GM12878 (cell line): ENCODE measurements at regions not wholly inside any gene's neighbourhood (a gene's known extent, or its start where the extent isn't known, plus 50 kb on each side); places are given as distances from the start of the nearest gene placed in this dataset.

Experiments used
- ATAC-seq: fragments of 200-7000 bp; cut with Tn5 transposase; 3 replicates; pipeline ENCODE4 v1.9.1; 2020; ENCODE audit warnings: mild to moderate bottlenecking, moderate library complexity
- BruUV-seq: library from RNA; stranded (reverse); fragments of 400-500 nt; replicated peaks from 2 replicates; lab custom pipeline; 2021; lab: Mats Ljungman, UMichigan
- CTCF ChIA-PET: fragments of 300-600 bp; sonication (Branson Sonifier 250); formaldehyde crosslinking; extraction: SDS; loops from one replicate; lab custom pipeline; 2021; ENCODE audit warnings: inconsistent platforms; lab: Yijun Ruan, JAX
- POLR2A ChIA-PET: fragments of 350-600 bp; formaldehyde crosslinking; extraction: SDS; loops from one replicate; lab custom pipeline; 2021; ENCODE audit warnings: inconsistent platforms; lab: Charles Lee
- RAD21 ChIA-PET: fragments of 300-600 bp; sonication (Branson Sonifier 250); formaldehyde crosslinking; loops from one replicate; lab custom pipeline; 2023; ENCODE audit warnings: antibody characterized with exemption; ENCODE audit not compliant: unreplicated experiment; lab: Charles Lee
- SMC1A ChIA-PET: fragments of 300-600 bp; sonication (Branson Sonifier 250); formaldehyde crosslinking; loops from one replicate; lab custom pipeline; 2023; ENCODE audit not compliant: unreplicated experiment, uncharacterized antibody; lab: Charles Lee
- DNase-seq: peaks from one replicate; pipeline ENCODE4 v3.0.0-alpha.2; 2011; ENCODE audit warnings: low read depth, low spot score
- FAIRE-seq: peaks from 3 replicates; lab custom pipeline; 2011; peaks lifted over from hg19 to GRCh38; lab: Jason Lieb, UNC
- H2AFZ ChIP-seq: 2 replicates; pipeline ENCODE4 v1.6.0; 2011; ENCODE audit warnings: low read depth, low read length, control low read depth; ENCODE audit not compliant: control insufficient read depth
- H3K27ac ChIP-seq: 2 replicates; pipeline ENCODE4 v1.5.1; 2011; ENCODE audit warnings: control low read depth; ENCODE audit not compliant: control insufficient read depth, insufficient read depth
- H3K27me3 ChIP-seq, 2 experiments: replicated peaks in 1 of 2; 2 replicates each; pipeline versions ENCODE4 v1.6.0 to v1.6.1; 2011; ENCODE audit warnings: low read length in 1 of 2; ENCODE audit not compliant: control insufficient read depth in 2 of 2, insufficient read depth in 2 of 2
- H3K36me3 ChIP-seq, 2 experiments: 2 replicates each; pipeline ENCODE4 v1.5.1; 2011; ENCODE audit warnings: low read length in 1 of 2; ENCODE audit not compliant: control insufficient read depth in 2 of 2, insufficient read depth in 2 of 2
- H3K4me1 ChIP-seq: 2 replicates; pipeline ENCODE4 v1.6.1; 2011; ENCODE audit warnings: mild to moderate bottlenecking, low read length, moderate library complexity, mixed read lengths; ENCODE audit not compliant: control insufficient read depth, insufficient read depth
- H3K4me2 ChIP-seq: 2 replicates; pipeline ENCODE4 v1.6.0; 2011; ENCODE audit warnings: control low read depth; ENCODE audit not compliant: control insufficient read depth, insufficient read depth
- H3K4me3 ChIP-seq: fragments of 200-600 bp; sonication (generic); 2 replicates; pipeline ENCODE4 v1.5.1; 2016
- H3K79me2 ChIP-seq: 2 replicates; pipeline ENCODE4 v1.6.0; 2011; ENCODE audit warnings: low read length; ENCODE audit not compliant: control insufficient read depth, insufficient read depth
- H3K9ac ChIP-seq: 2 replicates; pipeline ENCODE4 v1.8.0; 2011; ENCODE audit warnings: low read length, control low read depth, mixed read lengths; ENCODE audit not compliant: control insufficient read depth, insufficient read depth
- H3K9me3 ChIP-seq: replicated peaks from 3 replicates; pipeline ENCODE4 v1.5.1; 2011; ENCODE audit warnings: mild to moderate bottlenecking, low read length; ENCODE audit not compliant: control insufficient read depth, insufficient read depth
- H4K20me1 ChIP-seq: 2 replicates; pipeline ENCODE4 v1.6.0; 2011; ENCODE audit not compliant: control insufficient read depth, insufficient read depth
- CEBPB ChIP-seq, 2 experiments: fragments of 150-350 bp in 1 of 2; IDR thresholded peaks; 2 replicates each; pipeline ENCODE4 v1.6.1; 2012 to 2014; ENCODE audit warnings: low read depth in 2 of 2, low read length in 2 of 2, borderline replicate concordance in 1 of 2, inconsistent platforms in 1 of 2
- CREB1 ChIP-seq: IDR thresholded peaks from 2 replicates; pipeline ENCODE4 v1.6.1; 2012; ENCODE audit warnings: low read depth, mild to moderate bottlenecking, inconsistent platforms
- ETV6 ChIP-seq, 2 experiments: fragments of 450-650 bp in 1 of 2; IDR thresholded peaks in 1 of 2; conservative IDR thresholded peaks in 1 of 2; 2 replicates each; pipeline ENCODE4 v1.6.1; 2014; ENCODE audit warnings: antibody characterized with exemption in 1 of 2, borderline replicate concordance in 1 of 2, low read depth in 1 of 2, mild to moderate bottlenecking in 1 of 2, moderate library complexity in 1 of 2
- GABPA ChIP-seq: IDR thresholded peaks from 2 replicates; pipeline ENCODE4 v1.6.1; 2014; ENCODE audit warnings: antibody characterized with exemption, low read depth, mild to moderate bottlenecking, inconsistent platforms
- GATAD2B ChIP-seq: fragments of 450-650 bp; conservative IDR thresholded peaks from 2 replicates; pipeline ENCODE4 v1.6.1; 2017; ENCODE audit warnings: low read depth, mild to moderate bottlenecking, moderate library complexity
- JUNB ChIP-seq: IDR thresholded peaks from 2 replicates; pipeline ENCODE4 v1.6.1; 2016; ENCODE audit warnings: antibody characterized with exemption, mild to moderate bottlenecking
- NBN ChIP-seq: fragments of 450-650 bp; IDR thresholded peaks from 2 replicates; pipeline ENCODE4 v1.6.1; 2016
- RAD51 ChIP-seq: fragments of 450-650 bp; IDR thresholded peaks from 2 replicates; pipeline ENCODE4 v1.6.1; 2016; ENCODE audit warnings: moderate library complexity, mild to moderate bottlenecking, inconsistent platforms
- REST ChIP-seq: IDR thresholded peaks from 2 replicates; pipeline ENCODE4 v1.6.1; 2012; ENCODE audit warnings: mild to moderate bottlenecking, low read depth, low read length
- SIX5 ChIP-seq: IDR thresholded peaks from 2 replicates; pipeline ENCODE4 v1.6.1; 2011; ENCODE audit warnings: mild to moderate bottlenecking, low read depth, low read length, moderate library complexity; ENCODE audit not compliant: severe bottlenecking
- STAT1 ChIP-seq: fragments of 450-650 bp; conservative IDR thresholded peaks from 2 replicates; pipeline ENCODE4 v1.6.1; 2014; ENCODE audit warnings: antibody characterized with exemption, mild to moderate bottlenecking
- YY1 ChIP-seq: IDR thresholded peaks from 2 replicates; pipeline ENCODE4 v1.6.1; 2011; ENCODE audit warnings: low read depth, mild to moderate bottlenecking, low read length
- WGBS: methylation state at CpG from one replicate; pipeline ENCODE4 v1.1.6; 2016; ENCODE audit warnings: low lambda C conversion rate; ENCODE audit not compliant: insufficient replicate concordance, insufficient coverage; ENCODE audit errors: missing lambda C conversion rate; 5-methylcytosine and 5-hydroxymethylcytosine counted together
- in situ Hi-C: fragments of 300-500 bp; cut with MboI; formaldehyde crosslinking; loops from 9 replicates; pipeline ENCODE4 v1.14.3; 2018; ENCODE audit warnings: mixed read lengths
- intact Hi-C: fragments of 100-400 bp; cut with micrococcal nuclease; formaldehyde crosslinking; loops from one replicate; pipeline ENCODE4 v1.14.2; 2022; ENCODE audit not compliant: unreplicated experiment

- no peak for TF ChIP-seq REST
- no peak for TF ChIP-seq GATAD2B
- TF ChIP-seq JUNB = no peak
- no peak for TF ChIP-seq CREB1
- TF ChIP-seq STAT1 = no peak
- TF ChIP-seq SIX5 = no peak
- TF ChIP-seq RAD51 = no peak
- TF ChIP-seq YY1 = no peak
- no peak for TF ChIP-seq ETV6 (conservative IDR thresholded peaks at IDR 0.05 in 1 of 2, IDR thresholded peaks at IDR 0.05 in 1 of 2; ENCODE audit: borderline replicate concordance in 1 of 2, low read depth in 1 of 2)
Measured at GRCh38 chr6:21442874-21443273, 150.7 kb upstream of the SOX4 start (continued).

- CTCF ChIA-PET = interaction anchor here (1.1 kb wide), 1 partner anchor 10 kb away, joined by 3 read pairs; no protein-coding TSS in a partner anchor
Measured at GRCh38 chr6:21444711-21445260, 148.8 kb upstream of the SOX4 start.

More at GRCh38 chr6:21444711-21445260, 148.8 kb upstream of the SOX4 start:
- ChIA-PET RAD21 (no interaction called here), SMC1A (interaction anchor here (2.0 kb wide), 1 partner anchor 24 kb away, joined by 4 read pairs; no protein-coding TSS in a partner anchor), POLR2A (no interaction called here)
- no peak for DNase-seq
- Histone ChIP-seq H3K4me3 (no peak overlapping the region), H3K27ac (no peak overlapping the region), H3K79me2 (no peaks in the 10 kb centered on the region), H4K20me1 (no peaks in the 10 kb centered on the region), H3K36me3 (no peaks in the 10 kb centered on the region), H3K4me1 (peaks cover under 1% of the 10 kb centered on the region; the same call in 1 of the 2 replicates), H3K27me3 (no peaks in the 10 kb centered on the region), H2AFZ (no peak overlapping the region), H3K9me3 (no peaks in the 10 kb centered on the region; the same call in 2 of the 3 replicates), H3K4me2 (no peak overlapping the region), H3K9ac (no peak overlapping the region)
- WGBS = 73% methylated on average over 10 of the region's 10 CpGs
- no peak for ATAC-seq
- FAIRE-seq = no peak
- intact Hi-C loops (no loop called here), in situ Hi-C loops (loop anchor here (25.0 kb wide), 1 partner anchor 882 kb away; no protein-coding TSS in a partner anchor)
- TF ChIP-seq CEBPB (IDR thresholded peaks at IDR 0.05; ENCODE audit: borderline replicate concordance in 1 of 2, low read depth in 2 of 2, low read length in 2 of 2) (no peak), RAD51 (no peak), NBN (no peak), GABPA (no peak), CREB1 (no peak)
- BruUV-seq = no TSS peak
